ENCODE measurements at regions not wholly inside any gene's neighbourhood (a gene's known extent, or its start where the extent isn't known, plus 50 kb on each side); places are given as distances from the start of the nearest gene placed in this dataset.
"Not testable (repeated sequence)": the region's sequence is repeated elsewhere in the genome, so short reads cannot be mapped to it uniquely, and the experiment has no call there.

GRCh38 chr1:65538664-65539063 is 118.2 kb downstream of the LEPR start:
- H3K27ac ChIP-seq: no peak overlapping the region
- no peak overlapping the region for H3K4me3 ChIP-seq (ENCODE audit: low read depth, low read length)
- in situ Hi-C loops (cut with HindIII; ENCODE audit: low pct_ligation_motif_present, low sequenced_read_pairs): no loop called here
- TF ChIP-seq CTCF (IDR thresholded peaks at IDR 0.05; ENCODE audit: low read depth, low read length, missing control alignments): no peak
- no peak for DNase-seq
- no peaks in the 10 kb centered on the region for H3K27me3 ChIP-seq (replicated peaks)
- no peaks in the 10 kb centered on the region for H3K36me3 ChIP-seq (replicated peaks)

- Histone ChIP-seq H3K36me3 (replicated peaks) (no peaks in the 10 kb centered on the region), H3K4me3 (ENCODE audit: low read depth, low read length) (no peak overlapping the region), H3K27me3 (replicated peaks) (no peaks in the 10 kb centered on the region), H3K27ac (no peak overlapping the region)
- TF ChIP-seq CTCF (IDR thresholded peaks at IDR 0.05; ENCODE audit: low read depth, low read length, missing control alignments): no peak
- DNase-seq: no peak
- in situ Hi-C loops (cut with HindIII; ENCODE audit: low pct_ligation_motif_present, low sequenced_read_pairs): no loop called here
Measured at GRCh38 chr1:65539266-65540131, 119.0 kb downstream of the LEPR start.

- no peak for TF ChIP-seq CTCF (IDR thresholded peaks at IDR 0.05; ENCODE audit: low read depth, low read length, missing control alignments)
- Histone ChIP-seq H3K27ac (no peak overlapping the region), H3K27me3 (replicated peaks) (no peaks in the 10 kb centered on the region), H3K4me3 (ENCODE audit: low read depth, low read length) (no peak overlapping the region), H3K36me3 (replicated peaks) (no peaks in the 10 kb centered on the region)
- in situ Hi-C loops (cut with HindIII; ENCODE audit: low pct_ligation_motif_present, low sequenced_read_pairs): no loop called here
- DNase-seq: no peak
Measured at GRCh38 chr1:65541161-65541560, 120.7 kb downstream of the LEPR start.

- DNase-seq: no peak
- H3K27ac ChIP-seq: no peak overlapping the region
- no peak overlapping the region for H3K4me3 ChIP-seq (ENCODE audit: low read depth, low read length)
- no peak for TF ChIP-seq CTCF (IDR thresholded peaks at IDR 0.05; ENCODE audit: low read depth, low read length, missing control alignments)
- H3K36me3 ChIP-seq (replicated peaks): no peaks in the 10 kb centered on the region
- in situ Hi-C loops (cut with HindIII; ENCODE audit: low pct_ligation_motif_present, low sequenced_read_pairs): no loop called here
- H3K27me3 ChIP-seq (replicated peaks): no peaks in the 10 kb centered on the region
Measured at GRCh38 chr1:65541865-65542264, 121.4 kb downstream of the LEPR start.

GRCh38 chr1:65542592-65542991 is 122.1 kb downstream of the LEPR start:
- H3K27ac ChIP-seq; H3K4me3 ChIP-seq (ENCODE audit: low read depth, low read length); H3K36me3 ChIP-seq (replicated peaks); DNase-seq; in situ Hi-C loops (cut with HindIII; ENCODE audit: low pct_ligation_motif_present, low sequenced_read_pairs); H3K27me3 ChIP-seq (replicated peaks): not testable (repeated sequence)

- H3K36me3 ChIP-seq (replicated peaks); H3K27me3 ChIP-seq (replicated peaks); H3K27ac ChIP-seq; in situ Hi-C loops (cut with HindIII; ENCODE audit: low pct_ligation_motif_present, low sequenced_read_pairs); H3K4me3 ChIP-seq (ENCODE audit: low read depth, low read length); DNase-seq: not testable (repeated sequence)
Measured at GRCh38 chr1:65550306-65551010, 130.0 kb downstream of the LEPR start.

GRCh38 chr1:65552484-65552883 is 132.0 kb downstream of the LEPR start:
- H3K4me3 ChIP-seq (ENCODE audit: low read depth, low read length); H3K27me3 ChIP-seq (replicated peaks); in situ Hi-C loops (cut with HindIII; ENCODE audit: low pct_ligation_motif_present, low sequenced_read_pairs); DNase-seq; H3K36me3 ChIP-seq (replicated peaks); H3K27ac ChIP-seq: not testable (repeated sequence)

- H3K36me3 ChIP-seq (replicated peaks); in situ Hi-C loops (cut with HindIII; ENCODE audit: low pct_ligation_motif_present, low sequenced_read_pairs); H3K27me3 ChIP-seq (replicated peaks); H3K27ac ChIP-seq; H3K4me3 ChIP-seq (ENCODE audit: low read depth, low read length); DNase-seq: not testable (repeated sequence)
Measured at GRCh38 chr1:65554086-65554764, 133.8 kb downstream of the LEPR start.
